PC-3 (cell line): ENCODE measurements at regions not wholly inside any gene's neighbourhood (a gene's known extent, or its start where the extent isn't known, plus 50 kb on each side); places are given as distances from the start of the nearest gene placed in this dataset.

ENCODE experiments used
- ATAC-seq: fragments of 200-7000 bp; cut with Tn5 transposase; 2 replicates; pipeline ENCODE4 v1.9.1; 2020; ENCODE audit warnings: mild to moderate bottlenecking, moderate library complexity
- BruUV-seq: library from RNA; stranded (reverse); fragments of 400-500 nt; replicated peaks from 2 replicates; lab custom pipeline; 2021; lab: Mats Ljungman, UMichigan
- CTCF ChIA-PET: fragments of 300-600 bp; sonication (Branson Sonifier 250); formaldehyde crosslinking; loops from one replicate; lab custom pipeline; 2022; ENCODE audit warnings: antibody characterized with exemption; lab: Charles Lee
- POLR2A ChIA-PET: fragments of 300-600 bp; sonication (Branson Sonifier 250); formaldehyde crosslinking; loops from one replicate; lab custom pipeline; 2022; ENCODE audit warnings: antibody characterized with exemption; ENCODE audit not compliant: unreplicated experiment; lab: Charles Lee
- DNase-seq: peaks from one replicate; pipeline ENCODE4 v3.0.0-alpha.2; 2015
- H2AFZ ChIP-seq: fragments of 300-600 bp; sonication (generic); 2 replicates; pipeline ENCODE4 v1.6.0; 2016; ENCODE audit warnings: antibody characterized with exemption, low read length
- H3F3A ChIP-seq: fragments of 300-600 bp; sonication (generic); one replicate; pipeline ENCODE4 v1.6.0; 2017; ENCODE audit warnings: antibody characterized with exemption, low read length, control low read depth, mild to moderate bottlenecking; ENCODE audit not compliant: unreplicated experiment
- H3K27ac ChIP-seq: fragments of 300-600 bp; sonication (generic); 2 replicates; pipeline ENCODE4 v1.5.1; 2016; ENCODE audit warnings: mild to moderate bottlenecking, low read length
- H3K27me3 ChIP-seq: fragments of 300-600 bp; sonication (generic); 2 replicates; pipeline ENCODE4 v1.6.1; 2016; ENCODE audit warnings: low read length, mixed read lengths
- H3K36me3 ChIP-seq: fragments of 300-600 bp; sonication (generic); 2 replicates; pipeline ENCODE4 v1.6.1; 2016; ENCODE audit warnings: low read depth, mixed run types, low read length, mixed read lengths
- H3K4me1 ChIP-seq: fragments of 300-600 bp; sonication (generic); 2 replicates; pipeline ENCODE4 v1.5.1; 2016; ENCODE audit warnings: low read length; ENCODE audit not compliant: insufficient read depth
- H3K4me2 ChIP-seq: fragments of 300-600 bp; sonication (generic); 2 replicates; pipeline ENCODE4 v1.6.0; 2016; ENCODE audit warnings: low read length
- H3K4me3 ChIP-seq: fragments of 300-600 bp; sonication (generic); 2 replicates; pipeline ENCODE4 v1.5.1; 2016; ENCODE audit warnings: mild to moderate bottlenecking, low read length, mixed read lengths
- H3K79me2 ChIP-seq: fragments of 300-600 bp; sonication (generic); 2 replicates; pipeline ENCODE4 v1.6.1; 2017; ENCODE audit warnings: low read length, mixed read lengths
- H3K9ac ChIP-seq: fragments of 300-600 bp; sonication (generic); 2 replicates; pipeline ENCODE4 v1.6.0; 2016; ENCODE audit warnings: mild to moderate bottlenecking, low read length
- H3K9me2 ChIP-seq: fragments of 300-600 bp; sonication (generic); replicated peaks from 2 replicates; pipeline ENCODE4 v1.6.1; 2016; ENCODE audit warnings: mixed run types, low read length, mixed read lengths
- H3K9me3 ChIP-seq: fragments of 300-600 bp; sonication (generic); 2 replicates; pipeline ENCODE4 v1.6.1; 2016; ENCODE audit warnings: low read length, mixed read lengths
- H4K20me1 ChIP-seq: fragments of 300-600 bp; sonication (generic); 2 replicates; pipeline ENCODE4 v1.6.1; 2016; ENCODE audit warnings: low read length, mixed read lengths
- EZH2 ChIP-seq: fragments of 300-600 bp; sonication (generic); IDR thresholded peaks from one replicate; pipeline ENCODE4 v1.6.1; 2017; ENCODE audit warnings: antibody characterized with exemption, mild to moderate bottlenecking, low read length; ENCODE audit not compliant: unreplicated experiment
- EZH2phosphoT487 ChIP-seq: fragments of 300-600 bp; sonication (generic); IDR thresholded peaks from 2 replicates; pipeline ENCODE4 v1.6.1; 2018; ENCODE audit warnings: mild to moderate bottlenecking, antibody characterized with exemption, low read length, borderline replicate concordance
- intact Hi-C: fragments of 100-400 bp; cut with micrococcal nuclease; formaldehyde crosslinking; loops from 2 replicates; pipeline ENCODE4 v1.9.0; 2023
- TF ChIP-seq, protein P1 (sequence below): fragments of 300-600 bp; sonication (generic); conservative IDR thresholded peaks from 2 replicates; pipeline ENCODE4 v1.5.1; 2017; ENCODE audit warnings: antibody characterized with exemption, low read depth, mild to moderate bottlenecking, low read length

DNA sequence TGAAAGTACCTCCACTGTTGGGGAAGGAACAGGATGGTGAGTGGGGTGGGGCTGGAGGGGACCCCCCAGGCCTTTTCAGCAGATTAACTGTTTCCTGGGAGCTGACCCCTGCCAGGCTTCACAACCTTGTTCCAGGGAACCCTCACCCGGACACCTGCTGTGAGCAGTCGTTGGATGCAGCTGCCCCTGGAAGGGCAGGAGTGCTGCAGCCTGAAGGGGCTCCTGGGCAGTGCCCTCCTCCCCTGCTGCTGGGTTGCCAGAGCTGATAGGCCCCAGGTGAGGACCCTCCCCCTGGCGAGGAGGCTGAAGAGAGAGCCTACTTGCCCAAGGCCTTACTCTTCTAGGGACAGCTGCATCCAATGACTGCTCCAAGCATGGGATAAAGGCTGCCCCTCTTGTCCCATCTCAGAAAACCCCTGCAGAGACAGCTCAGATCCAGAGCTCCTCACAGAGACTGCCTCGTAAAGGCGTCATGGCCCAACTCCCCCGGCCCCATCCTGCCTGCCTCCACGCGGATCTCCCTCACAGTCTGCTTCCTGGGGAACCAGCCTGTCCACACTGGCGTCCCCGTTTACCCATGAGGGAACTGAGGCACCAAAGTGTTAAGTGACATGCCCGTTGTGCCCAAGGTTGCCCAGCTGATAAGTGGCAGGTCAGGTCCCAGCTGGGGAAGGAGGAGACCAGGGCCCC lies 193.4 kb upstream of the LINGO1 start:
- Histone ChIP-seq H3K27me3 (peaks cover 3% of the 10 kb centered on the region), H3K36me3 (no peaks in the 10 kb centered on the region), H3K4me1 (no peaks in the 10 kb centered on the region), H3K4me2 (no peak overlapping the region), H3K9me2 (no peaks in the 10 kb centered on the region), H3K9ac (no peak overlapping the region), H3F3A (no peaks in the 10 kb centered on the region), H2AFZ (no peak overlapping the region), H3K79me2 (no peaks in the 10 kb centered on the region), H3K27ac (no peak overlapping the region), H3K4me3 (no peak overlapping the region), H3K9me3 (no peaks in the 10 kb centered on the region), H4K20me1 (no peaks in the 10 kb centered on the region)
- DNase-seq (no peak), ATAC-seq (no peak)
- intact Hi-C loops, result no loop called here
- TF ChIP-seq EZH2, result no peak
- TF ChIP-seq, protein P1, sequence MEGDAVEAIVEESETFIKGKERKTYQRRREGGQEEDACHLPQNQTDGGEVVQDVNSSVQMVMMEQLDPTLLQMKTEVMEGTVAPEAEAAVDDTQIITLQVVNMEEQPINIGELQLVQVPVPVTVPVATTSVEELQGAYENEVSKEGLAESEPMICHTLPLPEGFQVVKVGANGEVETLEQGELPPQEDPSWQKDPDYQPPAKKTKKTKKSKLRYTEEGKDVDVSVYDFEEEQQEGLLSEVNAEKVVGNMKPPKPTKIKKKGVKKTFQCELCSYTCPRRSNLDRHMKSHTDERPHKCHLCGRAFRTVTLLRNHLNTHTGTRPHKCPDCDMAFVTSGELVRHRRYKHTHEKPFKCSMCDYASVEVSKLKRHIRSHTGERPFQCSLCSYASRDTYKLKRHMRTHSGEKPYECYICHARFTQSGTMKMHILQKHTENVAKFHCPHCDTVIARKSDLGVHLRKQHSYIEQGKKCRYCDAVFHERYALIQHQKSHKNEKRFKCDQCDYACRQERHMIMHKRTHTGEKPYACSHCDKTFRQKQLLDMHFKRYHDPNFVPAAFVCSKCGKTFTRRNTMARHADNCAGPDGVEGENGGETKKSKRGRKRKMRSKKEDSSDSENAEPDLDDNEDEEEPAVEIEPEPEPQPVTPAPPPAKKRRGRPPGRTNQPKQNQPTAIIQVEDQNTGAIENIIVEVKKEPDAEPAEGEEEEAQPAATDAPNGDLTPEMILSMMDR, result no peak
- TF ChIP-seq EZH2phosphoT487, result no peak
- POLR2A ChIA-PET, result no interaction called here
- BruUV-seq, result no TSS peak
- CTCF ChIA-PET, result no interaction called here

DNA sequence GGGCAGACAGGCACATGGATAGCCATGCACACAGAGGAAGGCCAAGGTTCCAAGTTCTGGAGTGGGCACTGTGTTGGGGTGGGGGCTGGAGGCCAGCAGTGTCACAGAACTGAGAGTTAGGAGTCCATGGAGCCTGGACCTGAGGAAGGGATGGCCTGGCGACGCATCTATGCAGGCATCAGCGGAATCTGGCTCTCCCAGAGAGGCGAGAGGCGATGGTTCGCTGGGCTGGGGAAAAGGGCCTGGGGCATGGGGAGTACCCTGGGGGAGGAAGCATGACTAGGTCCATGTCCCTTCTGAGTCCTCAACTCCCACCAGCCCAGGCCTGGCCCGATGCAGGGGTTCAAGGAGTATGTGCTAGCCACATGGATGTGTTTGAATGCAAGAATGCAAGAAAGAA lies 192.8 kb upstream of the LINGO1 start:
- ChIA-PET CTCF (no interaction called here), POLR2A (no interaction called here)
- Histone ChIP-seq H3K27me3 (peaks cover 9% of the 10 kb centered on the region), H3K36me3 (no peaks in the 10 kb centered on the region), H3K9me2 (no peaks in the 10 kb centered on the region), H3K9me3 (no peaks in the 10 kb centered on the region), H3K9ac (no peak overlapping the region), H3K79me2 (no peaks in the 10 kb centered on the region), H3K4me2 (no peak overlapping the region), H3K4me3 (no peak overlapping the region), H2AFZ (no peak overlapping the region), H3K27ac (no peak overlapping the region), H3F3A (no peaks in the 10 kb centered on the region), H4K20me1 (no peaks in the 10 kb centered on the region), H3K4me1 (no peaks in the 10 kb centered on the region)
- DNase-seq, result no peak
- intact Hi-C loops, result no loop called here
- TF ChIP-seq EZH2phosphoT487, result no peak
- TF ChIP-seq, protein P1, result no peak
- TF ChIP-seq EZH2, result no peak
- no TSS peak for BruUV-seq
- ATAC-seq, result no peak

DNA sequence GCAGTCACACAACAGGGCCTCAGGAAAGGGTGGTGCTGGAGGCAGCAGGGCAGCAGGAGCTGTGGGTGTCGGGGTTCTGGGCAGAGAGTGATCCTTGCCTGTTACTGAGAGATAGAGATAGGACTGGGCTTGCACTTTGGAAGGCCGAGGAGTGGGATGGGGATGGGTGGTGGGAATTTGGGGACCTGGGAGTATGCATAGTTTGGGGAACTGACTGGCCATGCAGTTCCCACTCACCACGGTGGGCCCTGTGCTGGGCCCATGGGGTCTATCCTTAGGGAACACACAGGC lies 192.5 kb upstream of the LINGO1 start:
- Histone ChIP-seq H4K20me1 (no peaks in the 10 kb centered on the region), H3K4me3 (no peak overlapping the region), H3K4me1 (no peaks in the 10 kb centered on the region), H3K36me3 (no peaks in the 10 kb centered on the region), H3K9me2 (no peaks in the 10 kb centered on the region), H3K9ac (no peak overlapping the region), H3K9me3 (no peaks in the 10 kb centered on the region), H3F3A (no peaks in the 10 kb centered on the region), H3K27me3 (peaks cover 12% of the 10 kb centered on the region), H3K79me2 (no peaks in the 10 kb centered on the region), H3K4me2 (no peak overlapping the region), H2AFZ (no peak overlapping the region), H3K27ac (no peak overlapping the region)
- POLR2A ChIA-PET, result no interaction called here
- DNase-seq (no peak), ATAC-seq (no peak)
- BruUV-seq, result no TSS peak
- intact Hi-C loops, result no loop called here
- CTCF ChIA-PET, result no interaction called here
- TF ChIP-seq, protein P1, result no peak
- TF ChIP-seq EZH2 (no peak), EZH2phosphoT487 (no peak)
